K562 (cell line): ENCODE measurements at regions not wholly inside any gene's neighbourhood (a gene's known extent, or its start where the extent isn't known, plus 50 kb on each side); places are given as distances from the start of the nearest gene placed in this dataset.

Experiments used
- ATAC-seq: fragments of 200-7000 bp; cut with Tn5 transposase; 3 replicates; pipeline ENCODE4 v1.9.1; 2020; ENCODE audit warnings: moderate library complexity
- BruUV-seq: library from RNA; stranded (reverse); fragments of 400-500 nt; replicated peaks from 2 replicates; lab custom pipeline; 2021; lab: Mats Ljungman, UMichigan
- CTCF ChIA-PET: fragments of 300-600 bp; formaldehyde crosslinking; extraction: SDS; loops from one replicate; lab custom pipeline; 2021; ENCODE audit warnings: low intra/inter-chr PET ratio; lab: Yijun Ruan, JAX
- POLR2A ChIA-PET: fragments of 300-600, 350-650 bp; sonication (Branson Sonifier 250); formaldehyde crosslinking; extraction: SDS; loops from one replicate; lab custom pipeline; 2021; ENCODE audit warnings: antibody characterized with exemption, inconsistent platforms; lab: Yijun Ruan, JAX
- DNase-seq, 4 experiments: peaks; one replicate each; pipeline versions ENCODE4 v3.0.0 to v3.0.0-alpha.2; 2011 to 2018; ENCODE audit warnings: low spot score in 3 of 4, mixed read lengths in 3 of 4; ENCODE audit errors: extremely low read depth in 1 of 4
- FAIRE-seq: peaks from 2 replicates; lab custom pipeline; 2011; peaks lifted over from hg19 to GRCh38; lab: Jason Lieb, UNC
- H2AFZ ChIP-seq: 2 replicates; pipeline ENCODE4 v1.6.0; 2011; ENCODE audit warnings: low read depth, low read length, control low read depth, inconsistent platforms
- H3K27ac ChIP-seq: fragments of 200-600 bp; 3 replicates; pipeline ENCODE4 v1.8.0; 2011; ENCODE audit warnings: low read depth, mild to moderate bottlenecking, control low read depth, inconsistent platforms, low read length, moderate library complexity, mixed read lengths; ENCODE audit errors: extremely low read depth
- H3K27me3 ChIP-seq, 2 experiments: fragments of 300-600 bp in 1 of 2; 2 replicates in 1 of 2; 3 replicates in 1 of 2; pipeline versions ENCODE4 v1.6.0 to v1.8.0; 2011; ENCODE audit warnings: inconsistent platforms in 2 of 2, low read length in 2 of 2, mild to moderate bottlenecking in 1 of 2, mixed read lengths in 1 of 2, moderate library complexity in 1 of 2; ENCODE audit not compliant: control insufficient read depth in 2 of 2, insufficient read depth in 2 of 2
- H3K36me3 ChIP-seq: fragments of 300-600 bp; 3 replicates; pipeline ENCODE4 v1.8.0; 2011; ENCODE audit warnings: mild to moderate bottlenecking, low read length, inconsistent platforms; ENCODE audit not compliant: control insufficient read depth, insufficient read depth
- H3K4me1 ChIP-seq, 2 experiments: fragments of 200-600 bp in 1 of 2; replicated peaks in 1 of 2; 2 replicates in 1 of 2; 3 replicates in 1 of 2; pipeline versions ENCODE4 v1.5.1 to v1.8.0; 2011; ENCODE audit warnings: inconsistent platforms in 2 of 2, low read length in 2 of 2, mild to moderate bottlenecking in 1 of 2, mixed read lengths in 1 of 2, moderate library complexity in 1 of 2; ENCODE audit not compliant: control insufficient read depth in 2 of 2, insufficient read depth in 2 of 2
- H3K4me2 ChIP-seq: 2 replicates; pipeline ENCODE4 v1.6.1; 2011; ENCODE audit warnings: low read length, control low read depth, inconsistent platforms, mixed read lengths; ENCODE audit not compliant: insufficient read depth
- H3K4me3 ChIP-seq: fragments of 200-600 bp; sonication (generic), shearing (Covaris generic); 2 replicates; pipeline ENCODE4 v1.5.1; 2016; ENCODE audit warnings: control low read depth, inconsistent platforms
- H3K79me2 ChIP-seq: fragments of 200-600 bp; 3 replicates; pipeline ENCODE4 v1.8.0; 2011; ENCODE audit warnings: low read length, inconsistent platforms; ENCODE audit not compliant: control insufficient read depth, insufficient read depth
- H3K9ac ChIP-seq, 2 experiments: 2 replicates each; pipeline versions ENCODE4 v1.6.0 to v1.6.1; 2011; ENCODE audit warnings: low read depth in 2 of 2, low read length in 2 of 2, control low read depth in 1 of 2, inconsistent platforms in 1 of 2, mild to moderate bottlenecking in 1 of 2, mixed read lengths in 1 of 2; ENCODE audit not compliant: insufficient read depth in 1 of 2
- H3K9me1 ChIP-seq: one replicate; pipeline ENCODE4 v1.6.0; 2011; ENCODE audit warnings: inconsistent platforms, mild to moderate bottlenecking, low read length, moderate library complexity; ENCODE audit not compliant: control insufficient read depth, insufficient read depth
- H3K9me3 ChIP-seq: replicated peaks from 2 replicates; pipeline ENCODE4 v1.5.1; 2011; ENCODE audit warnings: low read depth, low read length, inconsistent platforms; ENCODE audit not compliant: control insufficient read depth, insufficient read depth
- H4K20me1 ChIP-seq: replicated peaks from 2 replicates; pipeline ENCODE4 v1.6.1; 2011; ENCODE audit warnings: low read length, inconsistent platforms, mixed read lengths; ENCODE audit not compliant: control insufficient read depth, insufficient read depth
- BRD9 ChIP-seq: fragments of 450-650 bp; IDR thresholded peaks from 2 replicates; pipeline ENCODE4 v1.6.1; 2018; ENCODE audit warnings: low read depth; ENCODE audit not compliant: partially characterized antibody
- CHD4 ChIP-seq: fragments of 200-600 bp; sonication (generic); IDR thresholded peaks from 3 replicates; pipeline ENCODE4 v1.6.1; 2012; ENCODE audit warnings: low read depth, mild to moderate bottlenecking, mixed read lengths, low read length, inconsistent platforms; ENCODE audit not compliant: insufficient read depth, insufficient replicate concordance, poor library complexity, severe bottlenecking
- E2F4 ChIP-seq: sonication (generic); formaldehyde crosslinking; IDR thresholded peaks from 2 replicates; pipeline ENCODE4 v1.8.0; 2022; ENCODE audit warnings: mild to moderate bottlenecking, low read depth, missing genetic modification reagents
- E2F5 ChIP-seq: sonication (generic); formaldehyde crosslinking; IDR thresholded peaks from 2 replicates; pipeline ENCODE4 v1.8.0; 2022; ENCODE audit warnings: mild to moderate bottlenecking, missing genetic modification reagents
- NR2C2 ChIP-seq, 2 experiments: fragments of 200-800 bp in 1 of 2; sonication (Bioruptor generic) in 1 of 2; sonication (generic) in 1 of 2; formaldehyde crosslinking in 1 of 2; IDR thresholded peaks; 2 replicates each; pipeline versions ENCODE4 v1.6.1 to v1.8.0; 2016 to 2022; ENCODE audit warnings: mild to moderate bottlenecking in 1 of 2, missing compliant biosample characterization in 1 of 2, missing genetic modification characterization in 1 of 2, missing genetic modification reagents in 1 of 2
- PML ChIP-seq: IDR thresholded peaks from 2 replicates; pipeline ENCODE4 v1.6.1; 2012; ENCODE audit warnings: low read length, inconsistent platforms
- ZNF217 ChIP-seq: sonication (generic); formaldehyde crosslinking; IDR thresholded peaks from 2 replicates; pipeline ENCODE4 v1.8.0; 2022; ENCODE audit warnings: mild to moderate bottlenecking, missing genetic modification reagents
- ZNF232 ChIP-seq: sonication (generic); formaldehyde crosslinking; IDR thresholded peaks from 2 replicates; pipeline ENCODE4 v1.8.0; 2022; ENCODE audit warnings: mild to moderate bottlenecking, missing genetic modification reagents
- ZNF347 ChIP-seq: fragments of 450-650 bp; formaldehyde crosslinking; IDR thresholded peaks from 2 replicates; pipeline ENCODE4 v1.4.0; 2020; ENCODE audit warnings: low read depth, mild to moderate bottlenecking, moderate library complexity
- ZNF407 ChIP-seq: fragments of 450-650 bp; IDR thresholded peaks from 2 replicates; pipeline ENCODE4 v1.6.1; 2016; ENCODE audit warnings: low read depth
- ZNF655 ChIP-seq: fragments of 250-450 bp; sonication (Bioruptor Pico); IDR thresholded peaks from 2 replicates; pipeline ENCODE4 v1.5.0; 2021
- WGBS: fragments of 100-300 bp; shearing (Covaris generic); methylation state at CpG from one replicate; pipeline ENCODE4 v1.1.6; 2016; ENCODE audit warnings: low coverage, mixed read lengths; ENCODE audit not compliant: insufficient coverage; ENCODE audit errors: missing lambda C conversion rate; 5-methylcytosine and 5-hydroxymethylcytosine counted together
- in situ Hi-C: fragments of 300-500 bp; cut with MboI; formaldehyde crosslinking; loops from 4 replicates; pipeline ENCODE4 v1.15.0; 2018; ENCODE audit warnings: inconsistent platforms, mixed read lengths
- intact Hi-C: fragments of 100-400 bp; cut with micrococcal nuclease; formaldehyde crosslinking; loops from 2 replicates; pipeline ENCODE4 v1.14.2; 2022

- no peak overlapping the region for H2AFZ ChIP-seq
- FAIRE-seq (no peak), ATAC-seq (no peak), DNase-seq (no peak)
- no peak overlapping the region for H3K9ac ChIP-seq
- no peak overlapping the region for H3K4me3 ChIP-seq
- no TSS peak for BruUV-seq
- no peaks in the 10 kb centered on the region for H3K9me3 ChIP-seq
- peaks cover 0 to 3% of the 10 kb centered on the region in 2 experiments; a peak in 1 of 5 replicates for H3K27me3 ChIP-seq
- in situ Hi-C loops (no loop called here), intact Hi-C loops (no loop called here)
- H3K79me2 ChIP-seq, result no peaks in the 10 kb centered on the region
- H3K4me2 ChIP-seq, result no peak overlapping the region
- WGBS, result under 1% methylated on average over 7 of the region's 7 CpGs
- no peaks in the 10 kb centered on the region for H3K9me1 ChIP-seq
- H3K4me1 ChIP-seq, result no peaks in the 10 kb centered on the region
- ChIA-PET CTCF (no interaction called here), POLR2A (no interaction called here)
- H3K27ac ChIP-seq, result no peak overlapping the region
- H3K36me3 ChIP-seq, result no peaks in the 10 kb centered on the region
- no peaks in the 10 kb centered on the region for H4K20me1 ChIP-seq
- TF ChIP-seq E2F5 (no peak), CHD4 (no peak), ZNF232 (CRISPR knock-in tag) (no peak), NR2C2 (CRISPR knock-in tag; IDR thresholded peaks at IDR 0.05) (no peak), NR2C2 (tag; IDR thresholded peaks at IDR 0.05) (no peak), BRD9 (no peak), ZNF655 (CRISPR knock-in tag) (no peak), ZNF217 (CRISPR knock-in tag) (no peak), ZNF347 (no peak), ZNF407 (no peak), PML (no peak), E2F4 (CRISPR knock-in tag) (no peak)
Observed at GRCh38 chr6:87995461-87995860, 52.2 kb upstream of the SPACA1 start.
